Breast epithelium (tissue), 4 donors: ENCODE measurements at regions not wholly inside any gene's neighbourhood (a gene's known extent, or its start where the extent isn't known, plus 50 kb on each side); places are given as distances from the start of the nearest gene placed in this dataset.
"Not testable (repeated sequence)": the region's sequence is repeated elsewhere in the genome, so short reads cannot be mapped to it uniquely, and the experiment has no call there.

ENCODE experiments used
- DNase-seq, 2 donors: peaks; one replicate each; pipeline ENCODE4 v3.0.0-alpha.2; 2019; ENCODE audit warnings: low spot score in 2 of 2
- H3K27ac ChIP-seq, 2 donors: fragments of 200-600 bp; sonication (generic) in 1 of 2; one replicate each; pipeline ENCODE4 v1.5.1; 2016 to 2019; ENCODE audit warnings: mild to moderate bottlenecking in 1 of 2
- H3K27me3 ChIP-seq, 2 donors: fragments of 200-600 bp; sonication (generic) in 1 of 2; one replicate each; pipeline versions ENCODE4 v1.5.1 to v1.6.0; 2017 to 2019; ENCODE audit warnings: control low read depth in 1 of 2, mild to moderate bottlenecking in 1 of 2
- H3K36me3 ChIP-seq: fragments of 200-600 bp; one replicate; pipeline ENCODE4 v1.5.1; 2019
- H3K4me1 ChIP-seq, 2 donors: fragments of 200-600 bp; sonication (generic); one replicate each; pipeline ENCODE4 v1.5.1; 2016 to 2019; ENCODE audit warnings: control low read depth in 1 of 2
- H3K4me3 ChIP-seq, 3 donors: fragments of 200-600 bp; sonication (generic); 1 replicate in 2 of 3; 2 replicates in 1 of 3; pipeline ENCODE4 v1.5.1; 2016 to 2019; ENCODE audit warnings: mild to moderate bottlenecking in 3 of 3, moderate library complexity in 2 of 3
- H3K9me3 ChIP-seq, 2 donors: fragments of 200-600 bp; sonication (generic) in 1 of 2; one replicate each; pipeline ENCODE4 v1.5.1; 2016 to 2019; ENCODE audit warnings: control low read depth in 1 of 2
- CTCF ChIP-seq, 3 donors: fragments of 450-650 bp; IDR thresholded peaks; one replicate each; pipeline ENCODE4 v1.5.1; 2016 to 2017; ENCODE audit warnings: antibody characterized with exemption in 3 of 3, mild to moderate bottlenecking in 3 of 3, moderate library complexity in 3 of 3
- POLR2A ChIP-seq: fragments of 450-650 bp; IDR thresholded peaks from one replicate; pipeline ENCODE4 v1.6.1; 2016; ENCODE audit warnings: antibody characterized with exemption, mild to moderate bottlenecking, moderate library complexity
- POLR2AphosphoS5 ChIP-seq, 3 donors: sonication (generic); formaldehyde crosslinking; IDR thresholded peaks; one replicate each; pipeline ENCODE4 v1.6.1; 2017; ENCODE audit warnings: antibody characterized with exemption in 3 of 3
- intact Hi-C: fragments of 100-400 bp; cut with DNase I; formaldehyde crosslinking; loops from one replicate; pipeline ENCODE4 v1.15.1; 2023; ENCODE audit warnings: low total_unique reads

- no peaks in the 10 kb centered on the region for H3K36me3 ChIP-seq
- no peak for TF ChIP-seq POLR2A
- TF ChIP-seq CTCF (IDR thresholded peaks at IDR 0.05): no peak
- no peak for TF ChIP-seq POLR2AphosphoS5 (IDR thresholded peaks at IDR 0.05)
- no peak for DNase-seq
- H3K27ac ChIP-seq: no peak overlapping the region
- intact Hi-C loops: no loop called here
- no peaks in the 10 kb centered on the region for H3K4me1 ChIP-seq
- no peaks in the 10 kb centered on the region for H3K27me3 ChIP-seq
- H3K4me3 ChIP-seq: no peak overlapping the region
- no peaks in the 10 kb centered on the region for H3K9me3 ChIP-seq
Observed at GRCh38 chr2:187884003-187884402, 329.8 kb upstream of the TFPI start.

- H3K4me1 ChIP-seq: no peaks in the 10 kb centered on the region
- no peaks in the 10 kb centered on the region for H3K36me3 ChIP-seq
- H3K27ac ChIP-seq: no peak overlapping the region
- intact Hi-C loops: no loop called here
- H3K27me3 ChIP-seq: no peaks in the 10 kb centered on the region
- no peaks in the 10 kb centered on the region for H3K9me3 ChIP-seq
- no peak overlapping the region for H3K4me3 ChIP-seq
- TF ChIP-seq CTCF (IDR thresholded peaks at IDR 0.05) (no peak), POLR2A (no peak), POLR2AphosphoS5 (IDR thresholded peaks at IDR 0.05) (no peak)
- no peak for DNase-seq
Observed at GRCh38 chr2:187890690-187891089, 336.5 kb upstream of the TFPI start.

GRCh38 chr2:187900021-187900420 lies 345.8 kb upstream of the TFPI start:
- H3K27ac ChIP-seq: no peak overlapping the region
- intact Hi-C loops: no loop called here
- TF ChIP-seq POLR2AphosphoS5 (IDR thresholded peaks at IDR 0.05): no peak
- no peaks in the 10 kb centered on the region for H3K27me3 ChIP-seq
- H3K4me1 ChIP-seq: no peaks in the 10 kb centered on the region
- DNase-seq: no peak
- H3K36me3 ChIP-seq: no peaks in the 10 kb centered on the region
- H3K4me3 ChIP-seq: no peak overlapping the region
- H3K9me3 ChIP-seq: no peaks in the 10 kb centered on the region

- intact Hi-C loops: loop anchor here (5.0 kb wide), 1 partner anchor 1109 kb away; no protein-coding TSS in a partner anchor
- Histone ChIP-seq H3K4me1 (no peaks in the 10 kb centered on the region), H3K27ac (no peak overlapping the region), H3K36me3 (no peaks in the 10 kb centered on the region), H3K4me3 (no peak overlapping the region), H3K27me3 (no peaks in the 10 kb centered on the region), H3K9me3 (no peaks in the 10 kb centered on the region)
- no peak for DNase-seq
- TF ChIP-seq CTCF (IDR thresholded peaks at IDR 0.05): no peak
- TF ChIP-seq POLR2AphosphoS5 (IDR thresholded peaks at IDR 0.05): no peak
- TF ChIP-seq POLR2A: no peak
Observed at GRCh38 chr2:187906021-187906420, 351.8 kb upstream of the TFPI start.

- H3K27ac ChIP-seq, H3K27me3 ChIP-seq, H3K9me3 ChIP-seq, H3K4me1 ChIP-seq, H3K36me3 ChIP-seq, DNase-seq, intact Hi-C loops, H3K4me3 ChIP-seq: not testable (repeated sequence)
Observed at GRCh38 chr2:187910922-187911321, 356.7 kb upstream of the TFPI start.

- no peaks in the 10 kb centered on the region for H3K36me3 ChIP-seq
- intact Hi-C loops: no loop called here
- DNase-seq: no peak
- TF ChIP-seq CTCF (IDR thresholded peaks at IDR 0.05): no peak
- TF ChIP-seq POLR2AphosphoS5 (IDR thresholded peaks at IDR 0.05): no peak
- no peak for TF ChIP-seq POLR2A
- H3K4me1 ChIP-seq: no peaks in the 10 kb centered on the region
- H3K9me3 ChIP-seq: no peaks in the 10 kb centered on the region
- H3K4me3 ChIP-seq: no peak overlapping the region
- no peaks in the 10 kb centered on the region for H3K27me3 ChIP-seq
- no peak overlapping the region for H3K27ac ChIP-seq
Observed at GRCh38 chr2:187912950-187913349, 358.7 kb upstream of the TFPI start.
